HepG2 (cell line): ENCODE measurements at regions not wholly inside any gene's neighbourhood (a gene's known extent, or its start where the extent isn't known, plus 50 kb on each side); places are given as distances from the start of the nearest gene placed in this dataset.

Experiments used
- ATAC-seq: fragments of 200-7000 bp; cut with Tn5 transposase; 3 replicates; pipeline ENCODE4 v1.9.1; 2020; ENCODE audit warnings: mild to moderate bottlenecking, moderate library complexity
- BruUV-seq: library from RNA; stranded (reverse); fragments of 400-500 nt; replicated peaks from 2 replicates; lab custom pipeline; 2021; lab: Mats Ljungman, UMichigan
- CTCF ChIA-PET: fragments of 300-600 bp; formaldehyde crosslinking; extraction: SDS; loops from one replicate; lab custom pipeline; 2021; ENCODE audit warnings: low total read pairs, inconsistent platforms, low intra/inter-chr PET ratio; lab: Yijun Ruan, JAX
- POLR2A ChIA-PET: fragments of 350-600 bp; sonication (Branson Sonifier 250); formaldehyde crosslinking; loops from one replicate; lab custom pipeline; 2020; ENCODE audit warnings: antibody characterized with exemption, inconsistent platforms; lab: Yijun Ruan, JAX
- DNase-seq: peaks from one replicate; pipeline ENCODE4 v3.0.0-alpha.2; 2015; ENCODE audit warnings: low spot score
- FAIRE-seq: peaks from 3 replicates; lab custom pipeline; 2011; peaks lifted over from hg19 to GRCh38; lab: Jason Lieb, UNC
- H2AFZ ChIP-seq: one replicate; pipeline ENCODE4 v1.6.1; 2011; ENCODE audit warnings: low read length, inconsistent platforms
- H3K27ac ChIP-seq: fragments of 300-600 bp; 3 replicates; pipeline ENCODE4 v1.8.0; 2011; ENCODE audit warnings: mixed run types, mild to moderate bottlenecking, mixed read lengths, low read length, inconsistent platforms; ENCODE audit not compliant: insufficient read depth; ENCODE audit errors: extremely low read length
- H3K27me3 ChIP-seq, 2 experiments: fragments of 200-600 bp in 1 of 2; 2 replicates in 1 of 2; 3 replicates in 1 of 2; pipeline versions ENCODE4 v1.6.0 to v1.8.0; 2011; ENCODE audit warnings: low read length in 2 of 2, mild to moderate bottlenecking in 2 of 2, moderate library complexity in 2 of 2, inconsistent platforms in 1 of 2; ENCODE audit not compliant: insufficient read depth in 2 of 2, control insufficient read depth in 1 of 2
- H3K36me3 ChIP-seq, 2 experiments: fragments of 200-600 bp in 1 of 2; replicated peaks in 1 of 2; 2 replicates in 1 of 2; 3 replicates in 1 of 2; pipeline versions ENCODE4 v1.5.1 to v1.8.0; 2011; ENCODE audit warnings: low read length in 2 of 2, inconsistent platforms in 1 of 2; ENCODE audit not compliant: insufficient read depth in 2 of 2, control insufficient read depth in 1 of 2
- H3K4me1 ChIP-seq: 2 replicates; pipeline ENCODE4 v1.5.1; 2012; ENCODE audit warnings: low read length, inconsistent platforms; ENCODE audit not compliant: insufficient read depth
- H3K4me2 ChIP-seq: 2 replicates; pipeline ENCODE4 v1.6.0; 2011; ENCODE audit warnings: low read depth, low read length, inconsistent platforms
- H3K4me3 ChIP-seq, 3 experiments: fragments of 200-600 bp in 1 of 3; sonication (generic), shearing (Covaris generic) in 1 of 3; replicated peaks in 1 of 3; 2 replicates each; pipeline ENCODE4 v1.5.1; 2011 to 2016; ENCODE audit warnings: low read length in 3 of 3, inconsistent platforms in 2 of 3, low read depth in 2 of 3, mild to moderate bottlenecking in 2 of 3, control low read depth in 1 of 3, mixed read lengths in 1 of 3; ENCODE audit not compliant: insufficient read depth in 1 of 3
- H3K79me2 ChIP-seq: one replicate; pipeline ENCODE4 v1.6.1; 2011; ENCODE audit warnings: low read length, inconsistent platforms; ENCODE audit not compliant: insufficient read depth
- H3K9ac ChIP-seq: 2 replicates; pipeline ENCODE4 v1.6.0; 2011; ENCODE audit warnings: mild to moderate bottlenecking, low read depth, low read length, inconsistent platforms; ENCODE audit not compliant: insufficient read depth
- H3K9me3 ChIP-seq: 2 replicates; pipeline ENCODE4 v1.5.1; 2012; ENCODE audit warnings: mild to moderate bottlenecking, low read length
- H4K20me1 ChIP-seq: 2 replicates; pipeline ENCODE4 v1.6.0; 2011; ENCODE audit warnings: inconsistent platforms, mild to moderate bottlenecking, low read length, moderate library complexity; ENCODE audit not compliant: insufficient read depth
- CEBPZ ChIP-seq: IDR thresholded peaks from 2 replicates; pipeline ENCODE4 v1.6.1; 2012; ENCODE audit warnings: low read length, improper control_type of control experiment
- CHD4 ChIP-seq: fragments of 200-600 bp; sonication (generic); IDR thresholded peaks from 2 replicates; pipeline ENCODE4 v1.7.0; 2017; ENCODE audit warnings: mild to moderate bottlenecking, low read length, borderline replicate concordance
- FOSL2 ChIP-seq: sonication (generic); formaldehyde crosslinking; IDR thresholded peaks from 2 replicates; pipeline ENCODE4 v1.4.0; 2020; ENCODE audit warnings: missing genetic modification reagents
- JARID2 ChIP-seq: sonication (generic); formaldehyde crosslinking; IDR thresholded peaks from 2 replicates; pipeline ENCODE4 v1.8.1; 2023; ENCODE audit warnings: missing genetic modification reagents, inconsistent platforms; ENCODE audit not compliant: insufficient replicate concordance
- KDM5A ChIP-seq: fragments of 200-600 bp; sonication (generic); IDR thresholded peaks from 2 replicates; pipeline ENCODE4 v1.7.0; 2018; ENCODE audit warnings: antibody characterized with exemption, mild to moderate bottlenecking, low read length, borderline replicate concordance
- LBX2 ChIP-seq: sonication (generic); formaldehyde crosslinking; IDR thresholded peaks from 2 replicates; pipeline ENCODE4 v1.5.0; 2020; ENCODE audit warnings: missing genetic modification reagents, mild to moderate bottlenecking, borderline replicate concordance
- MATR3 ChIP-seq: sonication (generic); formaldehyde crosslinking; IDR thresholded peaks from 2 replicates; pipeline ENCODE4 v1.4.0; 2020; ENCODE audit warnings: missing genetic modification reagents
- MYPOP ChIP-seq: sonication (generic); formaldehyde crosslinking; IDR thresholded peaks from 2 replicates; pipeline ENCODE4 v1.8.1; 2023; ENCODE audit warnings: mild to moderate bottlenecking, moderate library complexity, missing genetic modification reagents
- NFATC3 ChIP-seq: sonication (generic); formaldehyde crosslinking; IDR thresholded peaks from 2 replicates; pipeline ENCODE4 v1.5.1; 2020; ENCODE audit warnings: mild to moderate bottlenecking, missing genetic modification reagents
- NFE2L2 ChIP-seq: fragments of 150-350 bp; IDR thresholded peaks from 2 replicates; pipeline ENCODE4 v1.6.1; 2014; ENCODE audit warnings: low read length
- NFYC ChIP-seq: IDR thresholded peaks from 2 replicates; pipeline ENCODE4 v1.6.1; 2016; ENCODE audit warnings: missing genetic modification reagents, missing compliant biosample characterization
- SNAI1 ChIP-seq: sonication (generic); formaldehyde crosslinking; IDR thresholded peaks from 2 replicates; pipeline ENCODE4 v1.5.0; 2020; ENCODE audit warnings: mild to moderate bottlenecking, missing genetic modification reagents, borderline replicate concordance
- THAP9 ChIP-seq: sonication (generic); formaldehyde crosslinking; IDR thresholded peaks from 2 replicates; pipeline ENCODE4; 2020; ENCODE audit warnings: missing genetic modification reagents, mild to moderate bottlenecking, borderline replicate concordance
- ZMYM4 ChIP-seq: sonication (generic); formaldehyde crosslinking; IDR thresholded peaks from 2 replicates; pipeline ENCODE4 v1.8.1; 2023; ENCODE audit warnings: mild to moderate bottlenecking, missing genetic modification reagents
- ZNF784 ChIP-seq: sonication (generic); formaldehyde crosslinking; IDR thresholded peaks from 2 replicates; pipeline ENCODE4 v1.5.1; 2020; ENCODE audit warnings: missing genetic modification reagents, mild to moderate bottlenecking, borderline replicate concordance
- ZSCAN12 ChIP-seq: sonication (generic); formaldehyde crosslinking; IDR thresholded peaks from 2 replicates; pipeline ENCODE4 v1.9.0; 2021; ENCODE audit warnings: mild to moderate bottlenecking, missing genetic modification reagents
- in situ Hi-C: cut with HindIII; loops from 2 replicates; pipeline ENCODE4 v1.10.0; 2017; ENCODE audit warnings: low pct_unique_long_range_greater_than_20kb; ENCODE audit not compliant: extremely low pct_ligation_motif_present
- intact Hi-C: fragments of 100-400 bp; cut with micrococcal nuclease; formaldehyde crosslinking; loops from one replicate; pipeline ENCODE4 v1.10.0; 2022; ENCODE audit not compliant: unreplicated experiment

- Histone ChIP-seq H3K4me2 (no peak overlapping the region), H3K27ac (no peak overlapping the region), H3K4me1 (no peaks in the 10 kb centered on the region), H3K9me3 (no peaks in the 10 kb centered on the region), H3K9ac (no peak overlapping the region), H3K27me3 (peaks cover 0 to 2% of the 10 kb centered on the region in 2 experiments; a peak in 2 of 5 replicates), H3K4me3 (no peak overlapping the region), H3K79me2 (no peaks in the 10 kb centered on the region), H3K36me3 (no peaks in the 10 kb centered on the region), H2AFZ (no peak overlapping the region), H4K20me1 (no peaks in the 10 kb centered on the region)
- ATAC-seq (no peak), FAIRE-seq (no peak), DNase-seq (no peak)
- BruUV-seq, result no TSS peak
- POLR2A ChIA-PET, result no interaction called here
- intact Hi-C loops, result no loop called here
- in situ Hi-C loops, result no loop called here
- CTCF ChIA-PET, result no interaction called here
- TF ChIP-seq ZNF784 (CRISPR knock-in tag) (no peak), CHD4 (no peak), CEBPZ (no peak), NFE2L2 (no peak), JARID2 (CRISPR knock-in tag) (no peak), MYPOP (CRISPR knock-in tag) (no peak), ZSCAN12 (CRISPR knock-in tag) (no peak), SNAI1 (CRISPR knock-in tag) (no peak), LBX2 (CRISPR knock-in tag) (no peak), KDM5A (no peak), NFATC3 (CRISPR knock-in tag) (no peak), MATR3 (CRISPR knock-in tag) (no peak), NFYC (CRISPR knock-in tag) (no peak), THAP9 (CRISPR knock-in tag) (no peak), ZMYM4 (CRISPR knock-in tag) (no peak), FOSL2 (CRISPR knock-in tag) (no peak)
These were observed 135.0 kb upstream of the PALS2 start for GRCh38 chr7:24438232-24438631.
